ENCODE measurements at regions not wholly inside any gene's neighbourhood (a gene's known extent, or its start where the extent isn't known, plus 50 kb on each side); places are given as distances from the start of the nearest gene placed in this dataset.
"Not testable (repeated sequence)": the region's sequence is repeated elsewhere in the genome, so short reads cannot be mapped to it uniquely, and the experiment has no call there.

GRCh38 chr4:124092541-124092984 lies 620.0 kb downstream of the ANKRD50 start:
- ATAC-seq (replicated peaks) (no peak), DNase-seq (no peak)
- Mint-ChIP-seq H3K36me3 (no peaks in the 10 kb centered on the region), H3K27me3 (no peaks in the 10 kb centered on the region), H3K4me1 (no peaks in the 10 kb centered on the region), H3K9me3 (no peaks in the 10 kb centered on the region), H3K4me3 (no peak overlapping the region), H3K27ac (no peak overlapping the region)

GRCh38 chr4:124095621-124096020 lies 616.9 kb downstream of the ANKRD50 start:
- H3K27me3 Mint-ChIP-seq = no peaks in the 10 kb centered on the region
- H3K36me3 Mint-ChIP-seq = no peaks in the 10 kb centered on the region
- no peaks in the 10 kb centered on the region for H3K4me1 Mint-ChIP-seq
- no peak overlapping the region for H3K4me3 Mint-ChIP-seq
- DNase-seq (no peak), ATAC-seq (replicated peaks) (no peak)
- H3K27ac Mint-ChIP-seq = no peak overlapping the region
- H3K9me3 Mint-ChIP-seq = no peaks in the 10 kb centered on the region

- no peaks in the 10 kb centered on the region for H3K4me1 Mint-ChIP-seq
- no peak overlapping the region for H3K27ac Mint-ChIP-seq
- DNase-seq (no peak), ATAC-seq (replicated peaks) (no peak)
- no peaks in the 10 kb centered on the region for H3K36me3 Mint-ChIP-seq
- H3K27me3 Mint-ChIP-seq = no peaks in the 10 kb centered on the region
- no peaks in the 10 kb centered on the region for H3K9me3 Mint-ChIP-seq
- H3K4me3 Mint-ChIP-seq = no peak overlapping the region
Observed at GRCh38 chr4:124096290-124096689, 616.2 kb downstream of the ANKRD50 start.

GRCh38 chr4:124097447-124097846 lies 615.1 kb downstream of the ANKRD50 start:
- H3K4me3 Mint-ChIP-seq = no peak overlapping the region
- H3K27ac Mint-ChIP-seq = no peak overlapping the region
- H3K9me3 Mint-ChIP-seq = no peaks in the 10 kb centered on the region
- DNase-seq (no peak), ATAC-seq (replicated peaks) (no peak)
- no peaks in the 10 kb centered on the region for H3K36me3 Mint-ChIP-seq
- H3K4me1 Mint-ChIP-seq = no peaks in the 10 kb centered on the region
- no peaks in the 10 kb centered on the region for H3K27me3 Mint-ChIP-seq

GRCh38 chr4:124104101-124104500 lies 608.4 kb downstream of the ANKRD50 start:
- no peaks in the 10 kb centered on the region for H3K27me3 Mint-ChIP-seq
- no peak for DNase-seq

GRCh38 chr4:124104628-124105027 lies 607.9 kb downstream of the ANKRD50 start:
- Mint-ChIP-seq H3K4me1 (no peaks in the 10 kb centered on the region), H3K9me3 (peaks cover 6 to 9% of the 10 kb centered on the region in 2 donors), H3K4me3 (no peak overlapping the region), H3K36me3 (no peaks in the 10 kb centered on the region), H3K27me3 (no peaks in the 10 kb centered on the region), H3K27ac (no peak overlapping the region)
- no peak for ATAC-seq (replicated peaks)
- no peak for DNase-seq

More at GRCh38 chr4:124104101-124104500, 608.4 kb downstream of the ANKRD50 start:
- Mint-ChIP-seq H3K9me3 (peaks cover 6 to 9% of the 10 kb centered on the region in 2 donors), H3K36me3 (no peaks in the 10 kb centered on the region), H3K4me1 (no peaks in the 10 kb centered on the region), H3K27ac (no peak overlapping the region), H3K4me3 (no peak overlapping the region)
- ATAC-seq (replicated peaks) = no peak

- Mint-ChIP-seq H3K4me3 (no peak overlapping the region), H3K9me3 (peaks cover 6 to 9% of the 10 kb centered on the region in 2 donors), H3K27ac (no peak overlapping the region), H3K27me3 (no peaks in the 10 kb centered on the region), H3K4me1 (no peaks in the 10 kb centered on the region), H3K36me3 (no peaks in the 10 kb centered on the region)
- ATAC-seq (replicated peaks) (no peak), DNase-seq (no peak)
Observed at GRCh38 chr4:124105212-124105611, 607.3 kb downstream of the ANKRD50 start.

- no peak overlapping the region for H3K4me3 Mint-ChIP-seq
- no peaks in the 10 kb centered on the region for H3K27me3 Mint-ChIP-seq
- no peaks in the 10 kb centered on the region for H3K36me3 Mint-ChIP-seq
- H3K9me3 Mint-ChIP-seq = peaks cover 2 to 3% of the 10 kb centered on the region in 2 donors
- ATAC-seq (replicated peaks) (no peak), DNase-seq (no peak)
- H3K4me1 Mint-ChIP-seq = no peaks in the 10 kb centered on the region
- no peak overlapping the region for H3K27ac Mint-ChIP-seq
Observed at GRCh38 chr4:124111411-124111810, 601.1 kb downstream of the ANKRD50 start.

- ATAC-seq (replicated peaks) (peak; percentile 41 to 45), DNase-seq (no peak)
- Mint-ChIP-seq H3K4me3 (no peak overlapping the region), H3K4me1 (no peaks in the 10 kb centered on the region), H3K27me3 (no peaks in the 10 kb centered on the region), H3K27ac (no peak overlapping the region), H3K9me3 (no peaks in the 10 kb centered on the region), H3K36me3 (no peaks in the 10 kb centered on the region)
Observed at GRCh38 chr4:124111922-124112321, 600.6 kb downstream of the ANKRD50 start.

- Mint-ChIP-seq H3K27me3 (no peaks in the 10 kb centered on the region), H3K27ac (no peak overlapping the region), H3K36me3 (no peaks in the 10 kb centered on the region), H3K4me1 (no peaks in the 10 kb centered on the region), H3K4me3 (no peak overlapping the region), H3K9me3 (no peaks in the 10 kb centered on the region)
- DNase-seq (no peak), ATAC-seq (replicated peaks) (no peak)
Observed at GRCh38 chr4:124118061-124118460, 594.5 kb downstream of the ANKRD50 start.

- ATAC-seq (replicated peaks) (no peak), DNase-seq (no peak)
- H3K36me3 Mint-ChIP-seq = no peaks in the 10 kb centered on the region
- no peaks in the 10 kb centered on the region for H3K4me1 Mint-ChIP-seq
- H3K27me3 Mint-ChIP-seq = no peaks in the 10 kb centered on the region
- no peaks in the 10 kb centered on the region for H3K9me3 Mint-ChIP-seq
- H3K27ac Mint-ChIP-seq = no peak overlapping the region
- no peak overlapping the region for H3K4me3 Mint-ChIP-seq
Observed at GRCh38 chr4:124121461-124121971, 591.0 kb downstream of the ANKRD50 start.

- H3K4me1 Mint-ChIP-seq = no peaks in the 10 kb centered on the region
- no peak overlapping the region for H3K27ac Mint-ChIP-seq
- no peak overlapping the region for H3K4me3 Mint-ChIP-seq
- no peaks in the 10 kb centered on the region for H3K36me3 Mint-ChIP-seq
- no peaks in the 10 kb centered on the region for H3K9me3 Mint-ChIP-seq
- no peak for DNase-seq
- H3K27me3 Mint-ChIP-seq = no peaks in the 10 kb centered on the region
- ATAC-seq (replicated peaks) = no peak
Observed at GRCh38 chr4:124123181-124123580, 589.4 kb downstream of the ANKRD50 start.

- Mint-ChIP-seq H3K4me3 (no peak overlapping the region), H3K4me1 (no peaks in the 10 kb centered on the region), H3K27ac (no peak overlapping the region), H3K9me3 (peaks cover 0 to 3% of the 10 kb centered on the region in 2 donors), H3K36me3 (no peaks in the 10 kb centered on the region), H3K27me3 (no peaks in the 10 kb centered on the region)
- DNase-seq (no peak), ATAC-seq (replicated peaks) (no peak)
Observed at GRCh38 chr4:124123721-124124120, 588.8 kb downstream of the ANKRD50 start.

- not testable (repeated sequence) for DNase-seq; H3K27ac Mint-ChIP-seq; H3K4me1 Mint-ChIP-seq; H3K36me3 Mint-ChIP-seq; H3K4me3 Mint-ChIP-seq; ATAC-seq (replicated peaks)
- H3K9me3 Mint-ChIP-seq = peaks cover 7 to 10% of the 10 kb centered on the region in 2 donors
- peaks cover 0 to 20% of the 10 kb centered on the region in 2 donors for H3K27me3 Mint-ChIP-seq
Observed at GRCh38 chr4:124131324-124131723, 581.2 kb downstream of the ANKRD50 start.

GRCh38 chr4:124132161-124132560 lies 580.4 kb downstream of the ANKRD50 start:
- DNase-seq = no peak
- peaks cover 3 to 5% of the 10 kb centered on the region in 2 donors for H3K36me3 Mint-ChIP-seq
- H3K4me3 Mint-ChIP-seq = no peak overlapping the region
- peaks cover 0 to 20% of the 10 kb centered on the region in 2 donors for H3K27me3 Mint-ChIP-seq
- H3K9me3 Mint-ChIP-seq = peaks cover 7 to 10% of the 10 kb centered on the region in 2 donors
- no peak overlapping the region for H3K27ac Mint-ChIP-seq
- ATAC-seq (replicated peaks) = no peak
- no peaks in the 10 kb centered on the region for H3K4me1 Mint-ChIP-seq

GRCh38 chr4:124133753-124134152 lies 578.8 kb downstream of the ANKRD50 start:
- no peak overlapping the region for H3K4me3 Mint-ChIP-seq
- peaks cover 0 to 20% of the 10 kb centered on the region in 2 donors for H3K27me3 Mint-ChIP-seq
- H3K36me3 Mint-ChIP-seq = peaks cover 3 to 5% of the 10 kb centered on the region in 2 donors
- no peak for ATAC-seq (replicated peaks)
- H3K9me3 Mint-ChIP-seq = peaks cover 6 to 11% of the 10 kb centered on the region in 2 donors
- no peak overlapping the region for H3K27ac Mint-ChIP-seq
- no peaks in the 10 kb centered on the region for H3K4me1 Mint-ChIP-seq
- DNase-seq = no peak
